BJ (cell line): ENCODE measurements at regions not wholly inside any gene's neighbourhood (a gene's known extent, or its start where the extent isn't known, plus 50 kb on each side); places are given as distances from the start of the nearest gene placed in this dataset.

ENCODE experiments used
- CTCF ChIA-PET: fragments of 350-600 bp; formaldehyde crosslinking; extraction: SDS; loops from one replicate; lab custom pipeline; 2021; ENCODE audit warnings: antibody characterized with exemption, inconsistent platforms; lab: Yijun Ruan, JAX
- POLR2A ChIA-PET: fragments of 300-600 bp; sonication (Branson Sonifier 250); formaldehyde crosslinking; extraction: SDS; loops from one replicate; lab custom pipeline; 2021; ENCODE audit warnings: antibody characterized with exemption; lab: Charles Lee
- DNase-seq: peaks from one replicate; pipeline ENCODE4 v3.0.0-alpha.2; 2011; ENCODE audit warnings: low read depth
- H3K27me3 ChIP-seq: 2 replicates; pipeline ENCODE4 v1.6.0; 2011; ENCODE audit warnings: low read length; ENCODE audit not compliant: control insufficient read depth, insufficient read depth
- H3K36me3 ChIP-seq: 2 replicates; pipeline ENCODE4 v1.5.1; 2011; ENCODE audit warnings: low read length; ENCODE audit not compliant: control insufficient read depth, insufficient read depth
- H3K4me3 ChIP-seq: 2 replicates; pipeline ENCODE4 v1.5.1; 2011; ENCODE audit warnings: low read depth, mild to moderate bottlenecking, control low read depth, low read length
- CTCF ChIP-seq: IDR thresholded peaks from 2 replicates; pipeline ENCODE4 v1.5.1; 2011; ENCODE audit warnings: low read depth, mild to moderate bottlenecking, control low read depth, inconsistent platforms, low read length, moderate library complexity; ENCODE audit not compliant: insufficient read depth

DNA sequence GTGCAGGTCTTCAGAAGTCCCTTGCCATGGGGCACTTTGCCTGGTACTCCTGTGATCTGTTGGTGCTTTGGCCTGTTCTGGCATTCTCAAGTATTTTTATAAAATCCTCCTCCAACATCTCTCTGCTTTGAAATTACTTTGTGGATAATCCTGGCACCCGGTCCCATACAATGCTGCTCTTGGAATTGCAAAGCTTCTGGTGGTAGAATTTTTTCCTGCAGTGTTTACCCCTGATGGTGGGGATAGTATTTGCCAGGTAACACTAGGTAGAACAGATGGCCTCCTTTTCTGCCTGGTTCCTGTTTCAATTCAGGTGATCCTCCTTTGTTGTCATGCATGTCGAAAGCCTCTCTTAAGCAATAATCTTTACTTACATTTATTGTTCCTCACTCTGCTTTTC is 109.8 kb upstream of the ATP10B start:
- no peak for DNase-seq
- no peaks in the 10 kb centered on the region for H3K36me3 ChIP-seq
- TF ChIP-seq CTCF: no peak
- H3K27me3 ChIP-seq: no peaks in the 10 kb centered on the region
- H3K4me3 ChIP-seq: no peak overlapping the region
- ChIA-PET CTCF (no interaction called here), POLR2A (no interaction called here)

- CTCF ChIA-PET: no interaction called here
- Histone ChIP-seq H3K36me3 (no peaks in the 10 kb centered on the region), H3K4me3 (no peak overlapping the region), H3K27me3 (no peaks in the 10 kb centered on the region)
- POLR2A ChIA-PET: no interaction called here
- no peak for TF ChIP-seq CTCF
- no peak for DNase-seq
These were observed 109.0 kb upstream of the ATP10B start for GRCh38 chr5:160961038-160961437.

DNA sequence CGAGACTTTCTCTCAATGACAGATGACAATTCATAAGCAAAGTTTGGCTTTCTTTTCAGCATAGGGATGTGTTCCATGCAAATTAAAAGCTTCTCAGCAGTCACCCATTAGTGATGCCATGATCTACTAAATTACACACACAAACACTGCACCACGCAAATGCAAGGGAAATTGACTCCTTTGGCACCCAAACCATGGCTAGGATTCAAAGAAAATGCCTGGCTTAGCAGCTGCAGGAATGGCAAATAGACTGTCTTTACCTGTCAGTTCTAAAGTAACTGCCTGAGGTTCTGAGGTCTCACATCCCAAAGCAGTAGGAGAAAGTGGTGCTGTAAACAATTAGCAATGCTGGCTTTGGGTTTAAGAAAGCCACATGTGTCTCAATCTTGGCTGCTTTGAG is 108.6 kb upstream of the ATP10B start:
- ChIA-PET POLR2A (no interaction called here), CTCF (no interaction called here)
- Histone ChIP-seq H3K27me3 (no peaks in the 10 kb centered on the region), H3K36me3 (no peaks in the 10 kb centered on the region), H3K4me3 (no peak overlapping the region)
- no peak for TF ChIP-seq CTCF
- no peak for DNase-seq

DNA sequence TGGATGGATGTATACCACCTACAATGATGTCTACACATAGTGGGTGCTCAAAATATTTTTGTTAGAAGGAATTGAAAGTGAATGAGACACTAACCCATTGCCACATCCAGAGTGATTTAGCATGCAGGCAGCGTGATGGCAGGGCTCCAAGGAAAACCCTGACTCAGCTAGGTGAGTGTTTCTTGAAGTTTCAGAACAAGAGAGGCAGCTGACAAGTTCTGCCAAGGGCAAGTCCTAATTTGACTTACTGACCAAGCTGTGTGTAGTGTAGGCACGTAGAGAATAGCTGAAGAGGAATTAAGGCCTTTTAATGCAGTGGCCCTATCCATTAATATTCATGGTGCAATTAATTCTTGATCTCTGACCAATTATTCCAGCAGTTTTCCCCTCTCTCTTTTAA is 107.8 kb upstream of the ATP10B start:
- ChIA-PET CTCF (no interaction called here), POLR2A (no interaction called here)
- no peaks in the 10 kb centered on the region for H3K27me3 ChIP-seq

GRCh38 chr5:160957312-160957861 is 105.4 kb upstream of the ATP10B start:
- DNase-seq: no peak
- ChIA-PET CTCF (no interaction called here), POLR2A (no interaction called here)
- TF ChIP-seq CTCF: no peak
- H3K4me3 ChIP-seq: no peak overlapping the region
- no peaks in the 10 kb centered on the region for H3K36me3 ChIP-seq
- no peaks in the 10 kb centered on the region for H3K27me3 ChIP-seq

More for the DNA sequence above, 107.8 kb upstream of the ATP10B start:
- Histone ChIP-seq H3K4me3 (no peak overlapping the region), H3K36me3 (no peaks in the 10 kb centered on the region)
- TF ChIP-seq CTCF: no peak
- DNase-seq: no peak
